ENCODE measurements at regions not wholly inside any gene's neighbourhood (a gene's known extent, or its start where the extent isn't known, plus 50 kb on each side); places are given as distances from the start of the nearest gene placed in this dataset.
"Not testable (repeated sequence)": the region's sequence is repeated elsewhere in the genome, so short reads cannot be mapped to it uniquely, and the experiment has no call there.

- no peak for DNase-seq
Measured at GRCh38 chr18:10085876-10086275, 172.1 kb downstream of the VAPA start.

GRCh38 chr18:10086458-10087210 lies 172.8 kb downstream of the VAPA start:
- DNase-seq = no peak

GRCh38 chr18:10088734-10089133 lies 174.9 kb downstream of the VAPA start:
- DNase-seq = no peak

- no peak for DNase-seq
Measured at GRCh38 chr18:10089881-10090280, 176.1 kb downstream of the VAPA start.

- peak; percentile 34 for DNase-seq
Measured at GRCh38 chr18:10090668-10091067, 176.9 kb downstream of the VAPA start.

GRCh38 chr18:10093445-10093844 lies 179.6 kb downstream of the VAPA start:
- no peak for DNase-seq

- peak; percentile 63 for DNase-seq
Measured at GRCh38 chr18:10094154-10094553, 180.3 kb downstream of the VAPA start.

GRCh38 chr18:10094655-10095054 lies 180.8 kb downstream of the VAPA start:
- DNase-seq = no peak

GRCh38 chr18:10095356-10095755 lies 181.5 kb downstream of the VAPA start:
- no peak for DNase-seq

GRCh38 chr18:10099539-10100140 lies 185.8 kb downstream of the VAPA start:
- peak; percentile 74 for DNase-seq

- no peak for DNase-seq
Measured at GRCh38 chr18:10100196-10100595, 186.4 kb downstream of the VAPA start.

GRCh38 chr18:10100941-10101701 lies 187.3 kb downstream of the VAPA start:
- peak; percentile 87 for DNase-seq

- no peak for DNase-seq
Measured at GRCh38 chr18:10101729-10102128, 187.9 kb downstream of the VAPA start.

GRCh38 chr18:10105118-10105517 lies 191.3 kb downstream of the VAPA start:
- not testable (repeated sequence) for DNase-seq

- no peak for DNase-seq
Measured at GRCh38 chr18:10111191-10111590, 197.4 kb downstream of the VAPA start.

GRCh38 chr18:10111944-10112343 lies 198.1 kb downstream of the VAPA start:
- DNase-seq = no peak

- DNase-seq = no peak
Measured at GRCh38 chr18:10113121-10114022, 199.6 kb downstream of the VAPA start.

GRCh38 chr18:10114717-10115463 lies 201.1 kb downstream of the VAPA start:
- DNase-seq = no peak

- DNase-seq = no peak
Measured at GRCh38 chr18:10116574-10116973, 202.8 kb downstream of the VAPA start.

- DNase-seq = no peak
Measured at GRCh38 chr18:10119528-10119927, 205.7 kb downstream of the VAPA start.

GRCh38 chr18:10119991-10120390 lies 206.2 kb downstream of the VAPA start:
- DNase-seq = no peak

- DNase-seq = no peak
Measured at GRCh38 chr18:10120622-10121021, 206.8 kb downstream of the VAPA start.
